Esophagus mucosa (tissue), 1 donor: ENCODE measurements at regions not wholly inside any gene's neighbourhood (a gene's known extent, or its start where the extent isn't known, plus 50 kb on each side); places are given as distances from the start of the nearest gene placed in this dataset.

ENCODE experiments used
- ATAC-seq: fragments of 200-7000 bp; cut with Tn5 transposase; one replicate; pipeline ENCODE4 v1.9.1; 2020
- donor health status: DM: yes; HTN: yes; CAD: no.

- ATAC-seq: no peak
These were observed 241.9 kb downstream of the UQCRFS1 start for GRCh38 chr19:28971049-28971448.

GRCh38 chr19:28968721-28969120 lies 244.2 kb downstream of the UQCRFS1 start:
- no peak for ATAC-seq

GRCh38 chr19:28966737-28967399 lies 246.1 kb downstream of the UQCRFS1 start:
- no peak for ATAC-seq

GRCh38 chr19:28964500-28964899 lies 248.5 kb downstream of the UQCRFS1 start:
- ATAC-seq: no peak

GRCh38 chr19:28963486-28964250 lies 249.3 kb downstream of the UQCRFS1 start:
- no peak for ATAC-seq

GRCh38 chr19:28961772-28962500 lies 251.0 kb downstream of the UQCRFS1 start:
- no peak for ATAC-seq

GRCh38 chr19:28960986-28961705 lies 251.8 kb downstream of the UQCRFS1 start:
- no peak for ATAC-seq

- no peak for ATAC-seq
These were observed 252.4 kb downstream of the UQCRFS1 start for GRCh38 chr19:28960586-28960985.

- no peak for ATAC-seq
These were observed 256.0 kb downstream of the UQCRFS1 start for GRCh38 chr19:28956961-28957360.

GRCh38 chr19:28956421-28956820 lies 256.5 kb downstream of the UQCRFS1 start:
- ATAC-seq: no peak

- ATAC-seq: no peak
These were observed 263.4 kb downstream of the UQCRFS1 start for GRCh38 chr19:28949535-28949934.

- no peak for ATAC-seq
These were observed 263.9 kb downstream of the UQCRFS1 start for GRCh38 chr19:28949027-28949426.

- no peak for ATAC-seq
These were observed 264.4 kb downstream of the UQCRFS1 start for GRCh38 chr19:28948566-28948965.

GRCh38 chr19:28948026-28948425 lies 264.9 kb downstream of the UQCRFS1 start:
- ATAC-seq: no peak

GRCh38 chr19:28943651-28944050 lies 269.3 kb downstream of the UQCRFS1 start:
- no peak for ATAC-seq

- no peak for ATAC-seq
These were observed 271.1 kb downstream of the UQCRFS1 start for GRCh38 chr19:28941833-28942232.

- no peak for ATAC-seq
These were observed 272.0 kb downstream of the UQCRFS1 start for GRCh38 chr19:28940751-28941500.

GRCh38 chr19:28939236-28939635 lies 273.7 kb downstream of the UQCRFS1 start:
- ATAC-seq: no peak

GRCh38 chr19:28936001-28936400 lies 276.9 kb downstream of the UQCRFS1 start:
- no peak for ATAC-seq

GRCh38 chr19:28934631-28935030 lies 278.3 kb downstream of the UQCRFS1 start:
- ATAC-seq: no peak

- ATAC-seq: no peak
These were observed 279.9 kb downstream of the UQCRFS1 start for GRCh38 chr19:28933039-28933438.

- no peak for ATAC-seq
These were observed 280.5 kb downstream of the UQCRFS1 start for GRCh38 chr19:28932446-28932845.
